Body of pancreas (tissue), 4 donors: ENCODE measurements at regions not wholly inside any gene's neighbourhood (a gene's known extent, or its start where the extent isn't known, plus 50 kb on each side); places are given as distances from the start of the nearest gene placed in this dataset.

Experiments used
- ATAC-seq: fragments of 150-250 bp; one replicate; pipeline ENCODE4 v1.9.1; 2016
- DNase-seq, 4 donors: peaks; one replicate each; pipeline ENCODE4 v3.0.0-alpha.2; 2019
- H3K27ac ChIP-seq, 4 donors: fragments of 200-600 bp; sonication (generic); 1 replicate in 3 of 4; 2 replicates in 1 of 4; pipeline versions ENCODE4 v1.5.1 to v1.6.1; 2016 to 2019; ENCODE audit warnings: mild to moderate bottlenecking in 1 of 4, mixed read lengths in 1 of 4, moderate library complexity in 1 of 4
- H3K27me3 ChIP-seq, 2 donors: fragments of 200-600 bp; sonication (generic); one replicate each; pipeline ENCODE4 v1.6.0; 2016; ENCODE audit warnings: mild to moderate bottlenecking in 1 of 2
- H3K36me3 ChIP-seq, 2 donors: fragments of 200-600 bp; sonication (generic); replicated peaks in 1 of 2; 2 replicates each; pipeline ENCODE4 v1.5.1; 2016; ENCODE audit warnings: low read depth in 2 of 2; ENCODE audit not compliant: insufficient read depth in 1 of 2
- H3K4me1 ChIP-seq: fragments of 200-600 bp; sonication (generic); one replicate; pipeline ENCODE4 v1.6.0; 2016
- H3K4me3 ChIP-seq, 2 donors: fragments of 200-600 bp; sonication (generic); 1 replicate in 1 of 2; 2 replicates in 1 of 2; pipeline ENCODE4 v1.5.1; 2016 to 2019
- H3K9me3 ChIP-seq, 3 donors: fragments of 200-600 bp; sonication (generic); 1 replicate in 2 of 3; 2 replicates in 1 of 3; pipeline ENCODE4 v1.5.1; 2016
- CTCF ChIP-seq, 7 experiments: fragments of 450-650 bp in 4 of 7; fragments of 200-600 bp in 3 of 7; sonication (generic) in 3 of 7; IDR thresholded peaks; one replicate each; pipeline ENCODE4 v1.5.1; 2016 to 2019; ENCODE audit warnings: antibody characterized with exemption in 7 of 7
- POLR2A ChIP-seq, 3 donors: fragments of 450-650 bp; IDR thresholded peaks; one replicate each; pipeline ENCODE4 v1.6.1; 2016; ENCODE audit warnings: antibody characterized with exemption in 3 of 3, mild to moderate bottlenecking in 2 of 3
- WGBS, 2 donors: methylation state at CpG; one replicate each; pipeline ENCODE4 v1.1.5; 2017; 5-methylcytosine and 5-hydroxymethylcytosine counted together
- intact Hi-C: fragments of 100-400 bp; cut with DNase I; formaldehyde crosslinking; loops from one replicate; pipeline ENCODE4 v1.15.1; 2023

- DNase-seq, result no peak
- no peaks in the 10 kb centered on the region for H3K36me3 ChIP-seq
- intact Hi-C loops, result no loop called here
- no peaks in the 10 kb centered on the region for H3K27me3 ChIP-seq
- no peaks in the 10 kb centered on the region for H3K4me1 ChIP-seq
- no peak overlapping the region for H3K4me3 ChIP-seq
- no peaks in the 10 kb centered on the region for H3K9me3 ChIP-seq
- TF ChIP-seq POLR2A (IDR thresholded peaks at IDR 0.05), result no peak
- no peak for TF ChIP-seq CTCF (IDR thresholded peaks at IDR 0.05)
- 57 to 61% methylated on average over 3 of the region's 3 CpGs for WGBS, 2 donors
- no peak overlapping the region for H3K27ac ChIP-seq
- no peak for ATAC-seq
These were observed 109.1 kb upstream of the TRPC7 start for GRCh38 chr5:136474466-136474865.

- TF ChIP-seq CTCF (IDR thresholded peaks at IDR 0.05) (no peak), POLR2A (IDR thresholded peaks at IDR 0.05) (no peak)
- H3K4me3 ChIP-seq, result no peak overlapping the region
- intact Hi-C loops, result no loop called here
- H3K36me3 ChIP-seq, result no peaks in the 10 kb centered on the region
- ATAC-seq (no peak), DNase-seq (no peak)
- no peaks in the 10 kb centered on the region for H3K9me3 ChIP-seq
- no peaks in the 10 kb centered on the region for H3K4me1 ChIP-seq
- H3K27me3 ChIP-seq, result no peaks in the 10 kb centered on the region
- H3K27ac ChIP-seq, result no peak overlapping the region
- WGBS, 2 donors, result 60 to 68% methylated on average over 1 of the region's 1 CpG
These were observed 102.3 kb upstream of the TRPC7 start for GRCh38 chr5:136467632-136468031.

- intact Hi-C loops, result no loop called here
- 66 to 70% methylated on average over 3 of the region's 3 CpGs for WGBS, 2 donors
- ATAC-seq (no peak), DNase-seq (no peak)
- Histone ChIP-seq H3K4me3 (no peak overlapping the region), H3K9me3 (no peaks in the 10 kb centered on the region), H3K4me1 (no peaks in the 10 kb centered on the region), H3K36me3 (no peaks in the 10 kb centered on the region), H3K27ac (no peak overlapping the region), H3K27me3 (no peaks in the 10 kb centered on the region)
- TF ChIP-seq POLR2A (IDR thresholded peaks at IDR 0.05), result no peak
- TF ChIP-seq CTCF (IDR thresholded peaks at IDR 0.05), result no peak
These were observed 100.7 kb upstream of the TRPC7 start for GRCh38 chr5:136466041-136466415.

- Histone ChIP-seq H3K27ac (no peak overlapping the region), H3K4me1 (peaks cover 19% of the 10 kb centered on the region), H3K9me3 (no peaks in the 10 kb centered on the region), H3K27me3 (no peaks in the 10 kb centered on the region), H3K4me3 (no peak overlapping the region), H3K36me3 (no peaks in the 10 kb centered on the region)
- WGBS, 2 donors, result 78 to 82% methylated on average over 1 of the region's 1 CpG
- TF ChIP-seq POLR2A (IDR thresholded peaks at IDR 0.05) (no peak), CTCF (IDR thresholded peaks at IDR 0.05) (no peak)
- DNase-seq (peak; percentile 58 to 71 (median 64)), ATAC-seq (no peak)
- intact Hi-C loops, result no loop called here
These were observed 93.1 kb upstream of the TRPC7 start for GRCh38 chr5:136458481-136458880.

GRCh38 chr5:136457390-136458013 lies 92.2 kb upstream of the TRPC7 start:
- DNase-seq (peak; percentile 78 to 85 (median 80)), ATAC-seq (peak; percentile 50)
- whole genome bisulfite sequencing, 2 donors, result 21 to 23% methylated on average over 2 of the region's 2 CpGs
- H3K9me3 ChIP-seq, result no peaks in the 10 kb centered on the region
- H3K4me3 ChIP-seq, result no peak overlapping the region
- intact Hi-C loops, result no loop called here
- no peak overlapping the region for H3K27ac ChIP-seq
- no peaks in the 10 kb centered on the region for H3K36me3 ChIP-seq
- TF ChIP-seq CTCF (IDR thresholded peaks at IDR 0.05) (no peak), POLR2A (IDR thresholded peaks at IDR 0.05) (no peak)
- no peaks in the 10 kb centered on the region for H3K27me3 ChIP-seq
- H3K4me1 ChIP-seq, result peaks cover 19% of the 10 kb centered on the region
